HUES48 (cell line): ENCODE measurements at regions not wholly inside any gene's neighbourhood (a gene's known extent, or its start where the extent isn't known, plus 50 kb on each side); places are given as distances from the start of the nearest gene placed in this dataset.

Experiments
- H3K27ac ChIP-seq: one replicate; pipeline ENCODE4 v1.7.0; 2013; ENCODE audit warnings: low read depth, low read length, inconsistent platforms
- H3K27me3 ChIP-seq: 2 replicates; pipeline ENCODE4 v1.6.1; 2013; ENCODE audit warnings: mild to moderate bottlenecking, low read length; ENCODE audit not compliant: control insufficient read depth, insufficient read depth
- H3K36me3 ChIP-seq: 2 replicates; pipeline ENCODE4 v1.6.1; 2013; ENCODE audit warnings: low read length; ENCODE audit not compliant: control insufficient read depth, insufficient read depth
- H3K4me1 ChIP-seq: 2 replicates; pipeline ENCODE4 v1.6.1; 2013; ENCODE audit warnings: mild to moderate bottlenecking, low read length; ENCODE audit not compliant: control insufficient read depth, insufficient read depth
- H3K4me3 ChIP-seq: 2 replicates; pipeline ENCODE4 v1.5.1; 2013; ENCODE audit warnings: mild to moderate bottlenecking, low read depth, low read length
- H3K9ac ChIP-seq: 2 replicates; pipeline ENCODE4 v1.6.1; 2013; ENCODE audit warnings: mild to moderate bottlenecking, low read depth, low read length, moderate library complexity
- H3K9me3 ChIP-seq: 2 replicates; pipeline ENCODE4 v1.6.1; 2013; ENCODE audit warnings: low read length; ENCODE audit not compliant: control insufficient read depth, insufficient read depth

GRCh38 chr13:111929036-111929616 is 137.8 kb upstream of the SOX1 start:
- Histone ChIP-seq H3K4me1 (0 out of 2 replicates have a peak, but pooled peaks cover 3% of the 10 kb centered on the region), H3K9me3 (no peaks in the 10 kb centered on the region), H3K27me3 (peaks cover 3% of the 10 kb centered on the region; the same call in 1 of the 2 replicates), H3K36me3 (no peaks in the 10 kb centered on the region), H3K4me3 (no peak overlapping the region), H3K9ac (no peak overlapping the region), H3K27ac (no peak overlapping the region)

DNA sequence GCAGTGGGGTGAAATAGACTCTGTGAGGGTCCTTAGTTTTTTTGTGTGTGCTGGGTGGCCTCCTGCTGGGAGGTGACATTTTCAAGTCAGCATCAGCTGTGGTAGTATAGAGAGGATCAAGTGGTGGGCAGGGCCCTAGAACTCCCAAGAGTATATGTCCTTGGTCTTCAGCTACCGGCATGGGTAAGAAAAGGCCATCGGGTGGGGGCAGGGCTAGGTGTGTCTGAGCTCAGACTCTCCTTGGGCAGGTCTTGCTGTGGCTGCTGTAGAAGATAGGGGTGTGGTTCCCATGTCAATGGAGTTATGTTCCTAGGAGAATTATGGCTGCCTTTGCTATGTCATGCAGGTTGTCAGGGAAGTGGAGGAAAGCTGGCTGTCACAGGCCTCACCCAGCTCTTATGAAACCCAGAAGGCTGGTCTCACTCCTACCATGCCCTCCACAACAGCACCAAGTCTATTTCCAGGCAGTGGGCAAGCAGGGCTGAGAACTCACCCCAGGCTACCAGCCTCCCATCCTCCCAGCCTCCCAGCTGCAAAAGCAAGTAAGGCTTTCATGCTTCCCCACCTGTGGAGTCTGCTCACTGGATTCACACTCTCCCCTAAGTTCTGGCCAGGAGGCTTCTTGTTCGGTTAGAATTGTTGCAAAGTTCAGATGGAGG is 130.6 kb upstream of the SOX1 start:
- Histone ChIP-seq H3K27ac (no peak overlapping the region), H3K4me3 (no peak overlapping the region), H3K9me3 (no peaks in the 10 kb centered on the region), H3K27me3 (peaks cover 11% of the 10 kb centered on the region; the same call in 1 of the 2 replicates), H3K36me3 (no peaks in the 10 kb centered on the region), H3K9ac (no peak overlapping the region), H3K4me1 (no peaks in the 10 kb centered on the region)

- Histone ChIP-seq H3K9me3 (no peaks in the 10 kb centered on the region), H3K9ac (no peak overlapping the region), H3K36me3 (no peaks in the 10 kb centered on the region), H3K27ac (no peak overlapping the region), H3K4me1 (no peaks in the 10 kb centered on the region), H3K4me3 (no peak overlapping the region), H3K27me3 (peaks cover 11% of the 10 kb centered on the region; the same call in 1 of the 2 replicates)
These were observed 129.1 kb upstream of the SOX1 start for GRCh38 chr13:111937777-111938311.

- Histone ChIP-seq H3K36me3 (no peaks in the 10 kb centered on the region), H3K9ac (no peak overlapping the region), H3K9me3 (no peaks in the 10 kb centered on the region), H3K27me3 (peaks cover 10% of the 10 kb centered on the region; the same call in 1 of the 2 replicates), H3K4me3 (no peak overlapping the region), H3K27ac (no peak overlapping the region), H3K4me1 (no peaks in the 10 kb centered on the region)
These were observed 127.9 kb upstream of the SOX1 start for GRCh38 chr13:111938741-111939665.

- H3K9me3 ChIP-seq, result no peaks in the 10 kb centered on the region
- H3K27ac ChIP-seq, result no peak overlapping the region
- H3K4me3 ChIP-seq, result no peak overlapping the region
These were observed 127.2 kb upstream of the SOX1 start for GRCh38 chr13:111939666-111940278.

DNA sequence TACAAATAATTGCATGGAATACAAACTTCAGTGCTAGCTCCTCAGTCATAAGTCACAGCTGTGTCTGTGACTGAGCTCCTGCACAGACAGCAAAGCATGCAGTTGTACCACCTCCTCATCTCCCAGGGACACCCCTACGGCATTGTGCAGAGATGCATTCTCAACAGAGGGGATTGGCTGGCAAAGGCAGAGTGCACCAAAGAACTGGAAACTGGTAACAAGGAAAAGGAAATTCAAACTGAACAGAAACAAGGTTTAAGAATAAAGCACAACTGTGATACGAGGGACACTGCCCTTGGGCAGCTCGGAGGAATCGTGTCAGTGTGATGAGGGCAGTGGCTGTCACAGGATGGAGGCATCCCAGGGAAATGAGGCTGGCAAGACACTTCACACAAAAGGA is 126.1 kb upstream of the SOX1 start:
- no peak overlapping the region for H3K4me3 ChIP-seq
- H3K27ac ChIP-seq, result no peak overlapping the region
- H3K9me3 ChIP-seq, result no peaks in the 10 kb centered on the region
- no peaks in the 10 kb centered on the region for H3K4me1 ChIP-seq
- no peak overlapping the region for H3K9ac ChIP-seq
- 0 out of 2 replicates have a peak, but pooled peaks cover 4% of the 10 kb centered on the region for H3K27me3 ChIP-seq
- no peaks in the 10 kb centered on the region for H3K36me3 ChIP-seq

More at GRCh38 chr13:111939666-111940278, 127.2 kb upstream of the SOX1 start:
- 0 out of 2 replicates have a peak, but pooled peaks cover 4% of the 10 kb centered on the region for H3K27me3 ChIP-seq
- no peak overlapping the region for H3K9ac ChIP-seq
- H3K4me1 ChIP-seq, result no peaks in the 10 kb centered on the region
- H3K36me3 ChIP-seq, result no peaks in the 10 kb centered on the region

DNA sequence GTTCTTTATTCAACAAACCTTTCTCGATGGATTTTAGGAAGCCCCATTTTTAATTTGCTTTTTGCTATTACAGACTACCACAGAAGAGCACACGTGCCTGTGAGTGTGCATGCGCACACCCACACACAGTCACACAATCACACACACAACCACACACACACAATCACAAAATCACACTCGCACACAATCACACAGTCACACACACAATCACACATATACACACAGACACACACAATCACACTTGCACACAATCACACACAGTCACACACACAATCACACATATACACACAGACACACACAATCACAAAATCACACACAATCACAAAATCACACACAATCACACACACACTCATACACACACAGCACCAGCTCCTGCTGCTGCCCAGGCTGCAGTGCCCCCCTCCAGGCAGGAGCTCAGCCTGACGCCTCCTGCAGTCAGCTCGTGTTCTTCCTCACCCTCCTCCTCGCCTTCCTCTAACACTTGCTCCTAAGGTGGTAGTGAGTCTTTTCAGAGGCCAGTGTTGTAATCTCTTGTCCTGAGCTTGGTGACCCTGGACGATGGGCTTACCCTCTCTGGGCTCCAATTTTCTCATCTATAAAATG is 125.0 kb upstream of the SOX1 start:
- Histone ChIP-seq H3K9ac (no peak overlapping the region), H3K4me3 (no peak overlapping the region), H3K36me3 (no peaks in the 10 kb centered on the region), H3K27me3 (no peaks in the 10 kb centered on the region), H3K27ac (no peak overlapping the region), H3K9me3 (no peaks in the 10 kb centered on the region), H3K4me1 (no peaks in the 10 kb centered on the region)

DNA sequence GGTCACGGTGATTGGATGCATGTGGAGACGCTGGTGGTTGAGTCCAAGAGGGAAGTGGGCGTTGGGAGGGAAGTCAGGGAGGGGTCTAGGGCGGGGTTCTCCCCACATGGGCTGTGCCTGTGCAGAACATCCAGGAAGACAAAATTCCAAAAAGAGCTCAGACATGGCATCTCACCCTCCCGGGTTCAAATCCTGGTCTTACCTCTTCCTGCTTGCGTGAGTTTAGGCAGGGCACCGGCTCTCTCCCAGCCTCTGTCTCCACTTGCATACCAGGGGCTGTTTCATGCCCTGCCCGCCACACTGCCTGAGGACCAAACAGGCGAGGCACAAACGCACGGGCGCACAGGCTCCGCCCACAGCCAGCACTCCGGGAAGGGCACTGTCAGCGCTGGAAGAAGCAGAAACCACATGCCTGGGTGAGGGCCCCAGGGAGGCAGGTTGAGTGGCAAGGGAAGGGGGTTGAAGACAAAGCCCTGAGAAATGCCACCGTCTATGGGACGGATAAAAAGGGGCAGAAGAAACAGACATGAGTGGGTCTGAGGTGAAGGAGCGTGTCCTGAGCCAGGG is 123.6 kb upstream of the SOX1 start:
- Histone ChIP-seq H3K4me3 (no peak overlapping the region), H3K9me3 (no peaks in the 10 kb centered on the region), H3K36me3 (no peaks in the 10 kb centered on the region), H3K27me3 (no peaks in the 10 kb centered on the region), H3K27ac (no peak overlapping the region), H3K9ac (no peak overlapping the region), H3K4me1 (no peaks in the 10 kb centered on the region)

DNA sequence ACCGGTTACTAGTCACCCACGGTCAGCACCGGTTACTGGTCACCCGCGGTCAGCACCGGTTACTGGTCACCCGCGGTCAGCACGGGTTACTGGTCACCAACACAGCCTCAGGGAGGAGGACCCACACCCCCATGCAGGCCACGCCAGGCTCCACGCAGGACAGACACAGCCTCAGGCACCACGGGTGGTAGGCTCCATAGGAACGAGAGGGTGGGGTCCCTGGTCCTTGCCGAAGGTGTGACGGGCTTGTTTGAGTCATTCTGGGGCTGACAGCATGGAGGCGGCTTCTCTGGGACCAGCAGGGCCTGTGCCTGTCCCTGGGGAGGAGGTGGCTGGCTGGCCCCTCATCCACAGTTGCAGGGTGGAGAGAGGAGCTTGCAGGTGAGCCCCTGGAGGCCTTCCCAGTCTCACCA is 122.8 kb upstream of the SOX1 start:
- H3K9ac ChIP-seq, result no peak overlapping the region
- no peak overlapping the region for H3K4me3 ChIP-seq
- no peaks in the 10 kb centered on the region for H3K27me3 ChIP-seq
- H3K9me3 ChIP-seq, result no peaks in the 10 kb centered on the region
- no peaks in the 10 kb centered on the region for H3K36me3 ChIP-seq
- H3K27ac ChIP-seq, result no peak overlapping the region
- no peaks in the 10 kb centered on the region for H3K4me1 ChIP-seq

- Histone ChIP-seq H3K27ac (no peak overlapping the region), H3K4me1 (no peaks in the 10 kb centered on the region), H3K9ac (no peak overlapping the region), H3K9me3 (no peaks in the 10 kb centered on the region), H3K36me3 (no peaks in the 10 kb centered on the region), H3K27me3 (no peaks in the 10 kb centered on the region), H3K4me3 (no peak overlapping the region)
These were observed 121.9 kb upstream of the SOX1 start for GRCh38 chr13:111945086-111945485.
